ENCODE measurements at regions not wholly inside any gene's neighbourhood (a gene's known extent, or its start where the extent isn't known, plus 50 kb on each side); places are given as distances from the start of the nearest gene placed in this dataset.

DNA sequence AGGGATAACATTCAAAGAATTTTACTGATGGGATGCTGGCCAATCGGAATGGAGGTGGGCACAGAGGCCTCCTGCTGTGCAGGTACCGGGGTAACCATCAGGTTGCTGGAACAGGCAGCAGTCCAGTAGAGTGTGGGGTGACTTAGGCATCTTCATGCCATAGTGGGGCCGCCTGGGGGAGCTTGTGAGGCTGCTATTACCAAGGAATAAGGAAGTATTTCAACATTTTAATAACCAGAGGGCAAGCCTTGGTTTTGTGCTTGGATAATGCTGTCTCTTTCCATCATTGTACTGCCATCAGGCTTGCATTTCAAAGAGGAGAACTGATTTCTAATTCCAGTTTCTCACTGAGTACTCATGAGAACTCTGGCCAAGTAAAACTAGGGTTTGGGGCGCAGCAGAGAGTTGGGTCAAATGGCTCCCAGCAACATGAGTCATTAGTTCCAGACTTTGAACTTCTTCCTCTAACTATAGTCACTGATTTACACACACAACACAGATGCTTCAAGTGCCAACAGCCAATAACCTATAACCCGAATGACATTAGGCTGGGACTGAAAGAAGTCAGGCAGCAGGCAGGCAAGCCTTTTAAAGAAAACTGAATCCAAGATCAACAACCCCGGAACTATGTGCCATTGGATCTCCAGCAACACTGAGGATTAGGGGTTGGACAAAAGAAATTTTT, 56.1 kb upstream of the FHL2 start:
- Histone ChIP-seq H3K4me1 (ENCODE audit: insufficient read depth, insufficient read length) (no peaks in the 10 kb centered on the region), H3K9me3 (ENCODE audit: insufficient read depth, low read length) (no peaks in the 10 kb centered on the region), H3K36me3 (ENCODE audit: insufficient read depth, insufficient read length, low read length) (no peaks in the 10 kb centered on the region), H3K9ac (ENCODE audit: insufficient read length, low read depth) (no peak overlapping the region), H3K4me3 (ENCODE audit: insufficient read length, low read depth) (no peak overlapping the region), H3K27me3 (ENCODE audit: insufficient read depth, insufficient read length) (no peaks in the 10 kb centered on the region)
- TF ChIP-seq SUZ12 (IDR thresholded peaks at IDR 0.05; ENCODE audit: extremely low read depth, insufficient read depth, insufficient read length) (no peak), ZNF274 (IDR thresholded peaks at IDR 0.05; ENCODE audit: low read depth, low read length) (no peak), YY1 (IDR thresholded peaks at IDR 0.05; ENCODE audit: insufficient read depth, insufficient read length) (no peak)
- DNase-seq (ENCODE audit: low read depth, low spot score): no peak

DNA sequence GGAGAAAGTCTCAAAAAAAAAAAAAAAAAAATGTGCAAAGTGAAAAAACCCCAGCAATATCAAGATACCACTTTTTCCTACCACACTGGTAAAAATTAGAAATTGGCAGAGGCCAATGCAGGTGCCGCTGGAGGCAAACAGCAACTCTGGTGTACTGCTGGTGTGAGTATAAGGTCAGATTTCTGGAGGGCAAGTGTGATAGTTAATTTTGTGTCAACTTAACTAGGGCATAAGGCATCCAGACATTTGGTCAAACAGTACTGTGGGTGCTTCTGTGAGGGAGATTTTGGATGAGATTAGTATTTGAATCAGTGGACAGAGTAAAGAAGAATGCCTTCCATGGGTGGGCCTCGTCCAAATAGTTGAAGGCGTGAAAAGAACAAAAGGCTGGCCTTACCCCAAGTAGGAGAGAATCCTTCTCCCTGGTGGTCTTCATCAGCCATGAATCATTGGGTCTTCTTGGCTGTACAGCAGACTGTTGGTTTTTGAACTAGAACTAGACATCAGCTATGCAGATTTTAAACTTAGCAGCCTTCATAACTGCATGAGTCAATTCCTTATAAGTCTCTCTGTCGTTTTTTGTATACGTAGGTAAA, 52.8 kb upstream of the FHL2 start:
- H3K27me3 ChIP-seq (ENCODE audit: insufficient read depth, insufficient read length): no peaks in the 10 kb centered on the region
- H3K9me3 ChIP-seq (ENCODE audit: insufficient read depth, low read length): no peaks in the 10 kb centered on the region
- no peak overlapping the region for H3K9ac ChIP-seq (ENCODE audit: insufficient read length, low read depth)
- H3K36me3 ChIP-seq (ENCODE audit: insufficient read depth, insufficient read length, low read length): no peaks in the 10 kb centered on the region
- H3K4me3 ChIP-seq (ENCODE audit: insufficient read length, low read depth): no peak overlapping the region
- H3K4me1 ChIP-seq (ENCODE audit: insufficient read depth, insufficient read length): no peaks in the 10 kb centered on the region
- no peak for TF ChIP-seq ZNF274 (IDR thresholded peaks at IDR 0.05; ENCODE audit: low read depth, low read length)
- no peak for TF ChIP-seq YY1 (IDR thresholded peaks at IDR 0.05; ENCODE audit: insufficient read depth, insufficient read length)
- no peak for TF ChIP-seq SUZ12 (IDR thresholded peaks at IDR 0.05; ENCODE audit: extremely low read depth, insufficient read depth, insufficient read length)
- DNase-seq (ENCODE audit: low read depth, low spot score): no peak

DNA sequence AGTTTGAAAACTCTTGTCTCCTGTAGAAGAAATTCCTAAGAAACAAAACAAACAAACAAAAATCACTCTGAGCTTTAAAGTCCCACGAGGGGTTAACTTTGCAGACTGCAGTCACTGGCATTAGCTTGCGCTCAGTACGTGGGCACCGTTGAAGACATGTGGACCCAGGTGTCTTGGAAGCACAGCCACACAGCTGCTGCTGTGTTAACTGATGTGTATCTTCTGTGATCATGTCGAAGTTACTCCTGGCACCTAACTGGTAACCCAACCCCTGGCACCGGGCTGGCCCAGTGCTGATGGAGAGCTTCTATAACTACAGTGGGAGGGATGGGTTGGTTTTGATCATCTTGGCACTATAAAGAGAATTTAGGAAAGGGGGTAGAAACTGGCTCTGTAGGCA, 51.6 kb upstream of the FHL2 start:
- Histone ChIP-seq H3K27me3 (ENCODE audit: insufficient read depth, insufficient read length) (no peaks in the 10 kb centered on the region), H3K9me3 (ENCODE audit: insufficient read depth, low read length) (no peaks in the 10 kb centered on the region), H3K4me1 (ENCODE audit: insufficient read depth, insufficient read length) (no peaks in the 10 kb centered on the region), H3K36me3 (ENCODE audit: insufficient read depth, insufficient read length, low read length) (no peaks in the 10 kb centered on the region), H3K4me3 (ENCODE audit: insufficient read length, low read depth) (no peak overlapping the region), H3K9ac (ENCODE audit: insufficient read length, low read depth) (no peak overlapping the region)
- no peak for TF ChIP-seq ZNF274 (IDR thresholded peaks at IDR 0.05; ENCODE audit: low read depth, low read length)
- TF ChIP-seq YY1 (IDR thresholded peaks at IDR 0.05; ENCODE audit: insufficient read depth, insufficient read length): no peak
- TF ChIP-seq SUZ12 (IDR thresholded peaks at IDR 0.05; ENCODE audit: extremely low read depth, insufficient read depth, insufficient read length): no peak
- DNase-seq (ENCODE audit: low read depth, low spot score): no peak

DNA sequence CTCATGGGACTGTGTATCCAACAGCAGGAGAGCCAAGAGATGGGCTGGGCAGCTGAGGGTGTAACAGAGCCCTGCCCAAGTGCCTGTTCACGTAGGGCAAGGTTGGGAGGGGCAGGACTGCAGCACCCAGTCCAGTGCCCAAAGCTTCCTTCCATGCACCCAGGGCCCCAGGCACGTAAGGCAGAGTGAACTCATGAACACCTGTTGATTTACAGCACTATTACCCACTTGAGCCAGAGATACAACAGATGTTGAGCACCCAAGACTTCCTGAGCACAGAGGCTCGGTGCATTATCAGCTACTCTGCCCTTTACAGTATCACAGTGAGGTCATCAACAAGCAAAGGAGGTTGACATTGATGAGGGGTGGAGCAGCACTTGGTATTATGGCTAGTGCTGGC, 50.2 kb upstream of the FHL2 start:
- DNase-seq (ENCODE audit: low read depth, low spot score): no peak
- Histone ChIP-seq H3K4me1 (ENCODE audit: insufficient read depth, insufficient read length) (peaks cover under 1% of the 10 kb centered on the region), H3K27me3 (ENCODE audit: insufficient read depth, insufficient read length) (no peaks in the 10 kb centered on the region), H3K9me3 (ENCODE audit: insufficient read depth, low read length) (no peaks in the 10 kb centered on the region), H3K9ac (ENCODE audit: insufficient read length, low read depth) (no peak overlapping the region), H3K36me3 (ENCODE audit: insufficient read depth, insufficient read length, low read length) (no peaks in the 10 kb centered on the region), H3K4me3 (ENCODE audit: insufficient read length, low read depth) (no peak overlapping the region)
- TF ChIP-seq YY1 (IDR thresholded peaks at IDR 0.05; ENCODE audit: insufficient read depth, insufficient read length): no peak
- TF ChIP-seq ZNF274 (IDR thresholded peaks at IDR 0.05; ENCODE audit: low read depth, low read length): no peak
- TF ChIP-seq SUZ12 (IDR thresholded peaks at IDR 0.05; ENCODE audit: extremely low read depth, insufficient read depth, insufficient read length): no peak

Measured in NT2/D1 (cell line).